GM12874 (cell line): ENCODE measurements at regions not wholly inside any gene's neighbourhood (a gene's known extent, or its start where the extent isn't known, plus 50 kb on each side); places are given as distances from the start of the nearest gene placed in this dataset.

ENCODE experiments used
- CTCF ChIP-seq: IDR thresholded peaks from 2 replicates; pipeline ENCODE4 v1.5.1; 2011; ENCODE audit warnings: low read depth, mild to moderate bottlenecking, control low read depth, low read length, moderate library complexity; ENCODE audit not compliant: insufficient read depth

- TF ChIP-seq CTCF, result no peak
These were observed 202.7 kb upstream of the SLC14A2 start for GRCh38 chr18:45412577-45412976.

GRCh38 chr18:45413180-45413836 is 202.0 kb upstream of the SLC14A2 start:
- TF ChIP-seq CTCF, result no peak

GRCh38 chr18:45415614-45416013 is 199.7 kb upstream of the SLC14A2 start:
- no peak for TF ChIP-seq CTCF

- no peak for TF ChIP-seq CTCF
These were observed 199.1 kb upstream of the SLC14A2 start for GRCh38 chr18:45416168-45416567.

GRCh38 chr18:45417392-45417791 is 197.9 kb upstream of the SLC14A2 start:
- no peak for TF ChIP-seq CTCF

GRCh38 chr18:45423659-45424058 is 191.6 kb upstream of the SLC14A2 start:
- TF ChIP-seq CTCF, result no peak

GRCh38 chr18:45430041-45430440 is 185.2 kb upstream of the SLC14A2 start:
- TF ChIP-seq CTCF, result no peak
